Thyroid gland (tissue), 4 donors: ENCODE measurements at regions not wholly inside any gene's neighbourhood (a gene's known extent, or its start where the extent isn't known, plus 50 kb on each side); places are given as distances from the start of the nearest gene placed in this dataset.

Experiments used
- POLR2A ChIP-seq, 2 donors: fragments of 450-650 bp; IDR thresholded peaks; one replicate each; pipeline ENCODE4 v1.6.1; 2017; ENCODE audit warnings: antibody characterized with exemption in 2 of 2, mild to moderate bottlenecking in 2 of 2, moderate library complexity in 1 of 2
- TF ChIP-seq, protein P1 (sequence below), 6 experiments: fragments of 200-600 bp in 3 of 6; fragments of 450-650 bp in 3 of 6; sonication (generic) in 3 of 6; IDR thresholded peaks; one replicate each; pipeline ENCODE4 v1.5.1; 2016 to 2019; ENCODE audit warnings: antibody characterized with exemption in 6 of 6, mild to moderate bottlenecking in 2 of 6, inconsistent platforms in 1 of 6, moderate library complexity in 1 of 6

- TF ChIP-seq, protein P1, sequence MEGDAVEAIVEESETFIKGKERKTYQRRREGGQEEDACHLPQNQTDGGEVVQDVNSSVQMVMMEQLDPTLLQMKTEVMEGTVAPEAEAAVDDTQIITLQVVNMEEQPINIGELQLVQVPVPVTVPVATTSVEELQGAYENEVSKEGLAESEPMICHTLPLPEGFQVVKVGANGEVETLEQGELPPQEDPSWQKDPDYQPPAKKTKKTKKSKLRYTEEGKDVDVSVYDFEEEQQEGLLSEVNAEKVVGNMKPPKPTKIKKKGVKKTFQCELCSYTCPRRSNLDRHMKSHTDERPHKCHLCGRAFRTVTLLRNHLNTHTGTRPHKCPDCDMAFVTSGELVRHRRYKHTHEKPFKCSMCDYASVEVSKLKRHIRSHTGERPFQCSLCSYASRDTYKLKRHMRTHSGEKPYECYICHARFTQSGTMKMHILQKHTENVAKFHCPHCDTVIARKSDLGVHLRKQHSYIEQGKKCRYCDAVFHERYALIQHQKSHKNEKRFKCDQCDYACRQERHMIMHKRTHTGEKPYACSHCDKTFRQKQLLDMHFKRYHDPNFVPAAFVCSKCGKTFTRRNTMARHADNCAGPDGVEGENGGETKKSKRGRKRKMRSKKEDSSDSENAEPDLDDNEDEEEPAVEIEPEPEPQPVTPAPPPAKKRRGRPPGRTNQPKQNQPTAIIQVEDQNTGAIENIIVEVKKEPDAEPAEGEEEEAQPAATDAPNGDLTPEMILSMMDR (IDR thresholded peaks at IDR 0.05) = no peak
- no peak for TF ChIP-seq POLR2A (IDR thresholded peaks at IDR 0.05)
Observed at GRCh38 chr14:58977366-58977765, 211.1 kb upstream of the DAAM1 start.
